Adrenal gland (tissue), 9 donors: ENCODE measurements at regions not wholly inside any gene's neighbourhood (a gene's known extent, or its start where the extent isn't known, plus 50 kb on each side); places are given as distances from the start of the nearest gene placed in this dataset.

Source experiments
- DNase-seq, 7 donors: peaks; one replicate each; pipeline ENCODE4 v3.0.0-alpha.2; 2019 to 2020
- H3K27ac ChIP-seq, 5 donors: fragments of 200-600 bp; sonication (generic) in 4 of 5; 1 replicate in 3 of 5; 2 replicates in 2 of 5; pipeline versions ENCODE4 v1.5.1 to v1.8.0; 2016 to 2020; ENCODE audit warnings: mild to moderate bottlenecking in 1 of 5
- H3K27me3 ChIP-seq: fragments of 200-600 bp; 2 replicates; pipeline ENCODE4 v1.8.0; 2021
- H3K36me3 ChIP-seq, 2 donors: fragments of 200-600 bp; replicated peaks in 1 of 2; 1 replicate in 1 of 2; 2 replicates in 1 of 2; pipeline versions ENCODE4 v1.5.1 to v1.8.0; 2018 to 2022
- H3K4me1 ChIP-seq, 2 donors: fragments of 200-600 bp; replicated peaks in 1 of 2; 1 replicate in 1 of 2; 2 replicates in 1 of 2; pipeline versions ENCODE4 v1.5.1 to v1.8.0; 2018 to 2021
- H3K4me3 ChIP-seq, 4 donors: fragments of 200-600 bp; sonication (generic) in 3 of 4; one replicate each; pipeline ENCODE4 v1.5.1; 2016 to 2018
- H3K9me3 ChIP-seq, 3 donors: fragments of 200-600 bp; sonication (generic) in 1 of 3; replicated peaks in 1 of 3; 1 replicate in 2 of 3; 2 replicates in 1 of 3; pipeline versions ENCODE4 v1.5.1 to v1.8.0; 2016 to 2021
- POLR2A ChIP-seq, 2 donors: fragments of 450-650 bp; IDR thresholded peaks; one replicate each; pipeline ENCODE4 v1.6.1; 2017; ENCODE audit warnings: antibody characterized with exemption in 2 of 2, mild to moderate bottlenecking in 2 of 2, moderate library complexity in 1 of 2
- WGBS, 4 donors: extraction: QIAGEN DNeasy Blood & Tissue Kit in 2 of 4; methylation state at CpG; one replicate each; pipeline versions ENCODE4 v1.1.5 to v1.1.7; 2013 to 2017; 5-methylcytosine and 5-hydroxymethylcytosine counted together
- intact Hi-C, 2 donors: fragments of 100-400 bp; cut with DNase I; formaldehyde crosslinking; loops; one replicate each; pipeline versions ENCODE4 v1.14.1 to v1.15.0; 2022 to 2023
- TF ChIP-seq, protein P1 (sequence below), 6 experiments: fragments of 450-650 bp in 4 of 6; fragments of 200-600 bp in 2 of 6; sonication (generic) in 1 of 6; IDR thresholded peaks; 1 replicate in 5 of 6; 2 replicates in 1 of 6; pipeline versions ENCODE4 v1.5.1 to v1.8.0; 2016 to 2021; ENCODE audit warnings: antibody characterized with exemption in 6 of 6, mild to moderate bottlenecking in 2 of 6, moderate library complexity in 1 of 6
- donor health status: healthy with polysubstance abuse.
- donor health status: Bipolar disorder and iron deficiency.
- donor health status: DM: yes; HTN: yes; CAD: no.
- donor health status: DM: no; HTN: no; CAD: no.
- donor health status: DM: no; HTN: no; CAD: no.

DNA sequence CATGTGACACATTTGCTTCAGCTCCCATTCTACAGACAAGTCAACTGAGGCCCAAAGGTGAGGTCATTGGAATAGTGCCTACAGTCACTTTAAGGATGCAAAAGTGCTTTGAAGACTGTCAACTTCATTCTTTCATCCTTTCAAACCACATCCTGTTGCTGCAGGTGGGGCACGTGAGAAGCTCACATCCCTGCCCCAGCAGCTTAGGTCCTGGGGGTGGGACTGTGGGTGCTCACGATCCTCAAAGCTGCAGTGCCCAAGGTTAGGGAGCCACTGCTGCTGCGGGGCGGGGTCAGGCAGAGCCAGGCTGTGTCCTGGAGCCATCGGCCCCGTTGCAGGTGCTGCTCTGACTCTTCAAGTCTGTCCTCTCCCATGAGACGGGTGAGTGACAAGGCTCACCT lies 57.9 kb upstream of the IER5L start:
- no peak overlapping the region for H3K27ac ChIP-seq
- WGBS, 4 donors: 36 to 75% (median 63%) methylated on average over 1 to 7 of the region's 7 CpGs; no CpG with 5 or more reads in 1 of the 4 donors
- intact Hi-C loops: no loop called here
- no peak for DNase-seq
- TF ChIP-seq, protein P1, sequence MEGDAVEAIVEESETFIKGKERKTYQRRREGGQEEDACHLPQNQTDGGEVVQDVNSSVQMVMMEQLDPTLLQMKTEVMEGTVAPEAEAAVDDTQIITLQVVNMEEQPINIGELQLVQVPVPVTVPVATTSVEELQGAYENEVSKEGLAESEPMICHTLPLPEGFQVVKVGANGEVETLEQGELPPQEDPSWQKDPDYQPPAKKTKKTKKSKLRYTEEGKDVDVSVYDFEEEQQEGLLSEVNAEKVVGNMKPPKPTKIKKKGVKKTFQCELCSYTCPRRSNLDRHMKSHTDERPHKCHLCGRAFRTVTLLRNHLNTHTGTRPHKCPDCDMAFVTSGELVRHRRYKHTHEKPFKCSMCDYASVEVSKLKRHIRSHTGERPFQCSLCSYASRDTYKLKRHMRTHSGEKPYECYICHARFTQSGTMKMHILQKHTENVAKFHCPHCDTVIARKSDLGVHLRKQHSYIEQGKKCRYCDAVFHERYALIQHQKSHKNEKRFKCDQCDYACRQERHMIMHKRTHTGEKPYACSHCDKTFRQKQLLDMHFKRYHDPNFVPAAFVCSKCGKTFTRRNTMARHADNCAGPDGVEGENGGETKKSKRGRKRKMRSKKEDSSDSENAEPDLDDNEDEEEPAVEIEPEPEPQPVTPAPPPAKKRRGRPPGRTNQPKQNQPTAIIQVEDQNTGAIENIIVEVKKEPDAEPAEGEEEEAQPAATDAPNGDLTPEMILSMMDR (IDR thresholded peaks at IDR 0.05): no peak
- TF ChIP-seq POLR2A (IDR thresholded peaks at IDR 0.05): no peak
- no peak overlapping the region for H3K4me3 ChIP-seq
- H3K36me3 ChIP-seq: no peaks in the 10 kb centered on the region
- H3K9me3 ChIP-seq: no peaks in the 10 kb centered on the region
- peaks cover 8 to 9% of the 10 kb centered on the region in 2 donors for H3K4me1 ChIP-seq
- no peaks in the 10 kb centered on the region for H3K27me3 ChIP-seq

DNA sequence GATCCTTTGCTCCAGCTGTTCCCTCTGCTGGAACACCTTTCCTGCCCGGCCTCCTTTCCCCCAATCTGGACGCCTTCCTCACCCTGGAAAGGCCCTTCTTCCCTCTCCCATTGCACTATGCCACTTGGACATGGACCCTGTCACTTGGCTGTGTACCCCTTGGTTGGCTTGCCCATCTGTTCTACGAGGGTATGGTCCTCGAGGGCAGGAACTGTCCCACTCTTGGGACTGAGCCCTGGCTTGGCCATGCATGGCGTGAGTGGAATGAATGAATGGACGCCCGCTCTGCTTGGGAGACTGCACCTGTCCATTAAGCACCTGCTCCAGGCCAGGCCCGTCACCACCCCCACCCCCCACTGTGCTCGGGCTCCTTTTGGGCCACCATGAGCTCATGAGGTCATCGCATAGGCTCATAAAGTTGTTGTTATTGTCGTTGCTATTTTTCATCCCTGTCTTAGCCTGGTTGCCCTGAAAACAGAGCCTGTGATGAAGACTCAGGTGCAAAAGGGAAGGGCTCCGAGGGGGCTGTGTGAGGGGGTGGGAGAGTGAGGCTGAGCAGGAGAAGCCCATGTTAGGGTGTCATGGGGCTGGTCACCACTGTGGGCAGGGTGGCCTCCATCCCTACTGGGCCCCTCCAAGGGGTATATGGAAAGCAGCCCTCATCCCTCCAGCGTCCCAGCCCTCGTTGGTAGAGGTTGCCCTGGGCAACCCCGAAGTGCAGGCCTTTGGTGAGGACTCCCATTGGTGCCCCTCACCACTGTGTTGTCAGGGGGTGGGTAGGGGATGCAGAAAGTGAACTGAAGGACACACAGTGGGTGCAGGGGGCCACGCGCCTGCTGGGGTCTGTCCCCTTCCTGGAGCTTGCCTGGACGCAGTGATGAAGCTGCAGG lies 57.2 kb upstream of the IER5L start:
- H3K4me3 ChIP-seq: no peak overlapping the region
- H3K27me3 ChIP-seq: no peaks in the 10 kb centered on the region
- 93 to 95% (median 94%) methylated on average over 8 to 18 of the region's 18 CpGs for WGBS, 4 donors
- peaks cover 8 to 9% of the 10 kb centered on the region in 2 donors for H3K4me1 ChIP-seq
- H3K36me3 ChIP-seq: no peaks in the 10 kb centered on the region
- H3K27ac ChIP-seq: no peak overlapping the region
- H3K9me3 ChIP-seq: no peaks in the 10 kb centered on the region
- no peak for TF ChIP-seq POLR2A (IDR thresholded peaks at IDR 0.05)
- TF ChIP-seq, protein P1 (IDR thresholded peaks at IDR 0.05): no peak
- no peak for DNase-seq
- intact Hi-C loops: no loop called here

- Histone ChIP-seq H3K27me3 (no peaks in the 10 kb centered on the region), H3K9me3 (no peaks in the 10 kb centered on the region), H3K4me1 (peaks cover 8 to 9% of the 10 kb centered on the region in 2 donors), H3K36me3 (no peaks in the 10 kb centered on the region), H3K27ac (no peak overlapping the region), H3K4me3 (no peak overlapping the region)
- intact Hi-C loops: loop anchor here in 1 of 2 donors (5.0 kb wide), 1 partner anchor 52 kb away; no protein-coding TSS in a partner anchor
- WGBS, 4 donors: 72 to 100% (median 87%) methylated on average over 3 to 4 of the region's 4 CpGs; no CpG with 5 or more reads in 1 of the 4 donors
- no peak for TF ChIP-seq POLR2A (IDR thresholded peaks at IDR 0.05)
- TF ChIP-seq, protein P1 (IDR thresholded peaks at IDR 0.05): no peak
- DNase-seq: no peak
Measured at GRCh38 chr9:129234491-129234890, 56.4 kb upstream of the IER5L start.

- no peaks in the 10 kb centered on the region for H3K27me3 ChIP-seq
- no peak overlapping the region for H3K4me3 ChIP-seq
- H3K9me3 ChIP-seq: no peaks in the 10 kb centered on the region
- no peak for TF ChIP-seq POLR2A (IDR thresholded peaks at IDR 0.05)
- TF ChIP-seq, protein P1 (IDR thresholded peaks at IDR 0.05): no peak
- intact Hi-C loops: loop anchor here in 1 of 2 donors (5.0 kb wide), 1 partner anchor 51 kb away; no protein-coding TSS in a partner anchor
- H3K27ac ChIP-seq: no peak overlapping the region
- H3K4me1 ChIP-seq: peaks cover 8 to 9% of the 10 kb centered on the region in 2 donors
- H3K36me3 ChIP-seq: no peaks in the 10 kb centered on the region
- DNase-seq: no peak
- 47 to 92% (median 81%) methylated on average over 1 of the region's 1 CpG for WGBS, 4 donors
Measured at GRCh38 chr9:129232839-129233591, 55.0 kb upstream of the IER5L start.
